NCI-H1417 treated with DMSO at 0.1 percent for 48 hours (cell line): ENCODE measurements at regions not wholly inside any gene's neighbourhood (a gene's known extent, or its start where the extent isn't known, plus 50 kb on each side); places are given as distances from the start of the nearest gene placed in this dataset.
"Not testable (repeated sequence)": the region's sequence is repeated elsewhere in the genome, so short reads cannot be mapped to it uniquely, and the experiment has no call there.

Source experiments
- DNase-seq: peaks from one replicate; lab custom pipeline; 2025; lab: John Stamatoyannopoulos, UW

GRCh38 chr3:103791786-103792515 lies 1357.1 kb downstream of the ZPLD1 start:
- no peak for DNase-seq

- DNase-seq, result no peak
Observed at GRCh38 chr3:103794656-103795055, 1359.8 kb downstream of the ZPLD1 start.

- no peak for DNase-seq
Observed at GRCh38 chr3:103796068-103796467, 1361.3 kb downstream of the ZPLD1 start.

GRCh38 chr3:103803787-103804186 lies 1369.0 kb downstream of the ZPLD1 start:
- no peak for DNase-seq

GRCh38 chr3:103810167-103810566 lies 1375.4 kb downstream of the ZPLD1 start:
- DNase-seq, result no peak

GRCh38 chr3:103813955-103814354 lies 1379.1 kb downstream of the ZPLD1 start:
- DNase-seq, result no peak

- no peak for DNase-seq
Observed at GRCh38 chr3:103818398-103818797, 1383.6 kb downstream of the ZPLD1 start.

- DNase-seq, result no peak
Observed at GRCh38 chr3:103818800-103819199, 1384.0 kb downstream of the ZPLD1 start.

GRCh38 chr3:103825586-103825985 lies 1390.8 kb downstream of the ZPLD1 start:
- DNase-seq, result no peak

GRCh38 chr3:103829723-103830326 lies 1395.0 kb downstream of the ZPLD1 start:
- no peak for DNase-seq

- DNase-seq, result no peak
Observed at GRCh38 chr3:103847081-103848062, 1412.6 kb downstream of the ZPLD1 start.

- no peak for DNase-seq
Observed at GRCh38 chr3:103851793-103852192, 1417.0 kb downstream of the ZPLD1 start.

GRCh38 chr3:103862415-103862814 lies 1427.6 kb downstream of the ZPLD1 start:
- DNase-seq, result no peak

- no peak for DNase-seq
Observed at GRCh38 chr3:103863381-103863780, 1428.6 kb downstream of the ZPLD1 start.

- no peak for DNase-seq
Observed at GRCh38 chr3:103866113-103866512, 1431.3 kb downstream of the ZPLD1 start.

- DNase-seq, result no peak
Observed at GRCh38 chr3:103873021-103873420, 1438.2 kb downstream of the ZPLD1 start.

- DNase-seq, result no peak
Observed at GRCh38 chr3:103873897-103874545, 1439.2 kb downstream of the ZPLD1 start.

GRCh38 chr3:103881809-103882208 lies 1447.0 kb downstream of the ZPLD1 start:
- DNase-seq, result not testable (repeated sequence)

- DNase-seq, result no peak
Observed at GRCh38 chr3:103889675-103890074, 1454.9 kb downstream of the ZPLD1 start.

- DNase-seq, result no peak
Observed at GRCh38 chr3:103894162-103894822, 1459.5 kb downstream of the ZPLD1 start.

GRCh38 chr3:103899328-103899727 lies 1464.5 kb downstream of the ZPLD1 start:
- no peak for DNase-seq

- DNase-seq, result no peak
Observed at GRCh38 chr3:103904991-103905390, 1461.7 kb upstream of the ALCAM start.
